ENCODE measurements at regions not wholly inside any gene's neighbourhood (a gene's known extent, or its start where the extent isn't known, plus 50 kb on each side); places are given as distances from the start of the nearest gene placed in this dataset.

DNA sequence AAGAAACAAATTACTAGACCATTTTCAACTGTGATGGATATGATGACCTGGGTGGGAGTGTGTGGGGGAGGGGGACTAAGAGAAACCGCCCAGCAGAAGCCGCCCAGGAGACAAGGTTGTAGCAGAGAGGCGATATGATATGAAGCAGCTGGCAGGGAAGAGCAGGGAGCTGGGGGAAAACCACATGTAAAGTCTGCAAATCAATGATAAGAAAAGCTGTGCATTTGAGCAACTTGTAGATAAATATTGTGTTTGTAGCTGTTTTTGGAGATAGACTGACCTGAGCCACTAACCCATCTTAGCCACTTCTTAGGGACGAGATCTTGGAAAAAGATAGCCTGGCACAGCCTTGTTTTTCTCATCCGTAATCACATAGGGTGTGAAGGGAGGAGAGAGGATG is 252.6 kb downstream of the SEC23IP start (continued):
- TF ChIP-seq, protein P1, sequence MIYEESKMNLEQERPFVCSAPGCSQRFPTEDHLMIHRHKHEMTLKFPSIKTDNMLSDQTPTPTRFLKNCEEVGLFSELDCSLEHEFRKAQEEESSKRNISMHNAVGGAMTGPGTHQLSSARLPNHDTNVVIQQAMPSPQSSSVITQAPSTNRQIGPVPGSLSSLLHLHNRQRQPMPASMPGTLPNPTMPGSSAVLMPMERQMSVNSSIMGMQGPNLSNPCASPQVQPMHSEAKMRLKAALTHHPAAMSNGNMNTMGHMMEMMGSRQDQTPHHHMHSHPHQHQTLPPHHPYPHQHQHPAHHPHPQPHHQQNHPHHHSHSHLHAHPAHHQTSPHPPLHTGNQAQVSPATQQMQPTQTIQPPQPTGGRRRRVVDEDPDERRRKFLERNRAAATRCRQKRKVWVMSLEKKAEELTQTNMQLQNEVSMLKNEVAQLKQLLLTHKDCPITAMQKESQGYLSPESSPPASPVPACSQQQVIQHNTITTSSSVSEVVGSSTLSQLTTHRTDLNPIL (CRISPR knock-in tag; IDR thresholded peaks at IDR 0.05): no peak
- no peak for TF ChIP-seq POLR2AphosphoS2 (IDR thresholded peaks at IDR 0.05; ENCODE audit: low read length)
- TF ChIP-seq KDM4B (IDR thresholded peaks at IDR 0.05; ENCODE audit: borderline replicate concordance in 2 of 2, low read depth in 1 of 2): no peak
- TF ChIP-seq, protein P2, sequence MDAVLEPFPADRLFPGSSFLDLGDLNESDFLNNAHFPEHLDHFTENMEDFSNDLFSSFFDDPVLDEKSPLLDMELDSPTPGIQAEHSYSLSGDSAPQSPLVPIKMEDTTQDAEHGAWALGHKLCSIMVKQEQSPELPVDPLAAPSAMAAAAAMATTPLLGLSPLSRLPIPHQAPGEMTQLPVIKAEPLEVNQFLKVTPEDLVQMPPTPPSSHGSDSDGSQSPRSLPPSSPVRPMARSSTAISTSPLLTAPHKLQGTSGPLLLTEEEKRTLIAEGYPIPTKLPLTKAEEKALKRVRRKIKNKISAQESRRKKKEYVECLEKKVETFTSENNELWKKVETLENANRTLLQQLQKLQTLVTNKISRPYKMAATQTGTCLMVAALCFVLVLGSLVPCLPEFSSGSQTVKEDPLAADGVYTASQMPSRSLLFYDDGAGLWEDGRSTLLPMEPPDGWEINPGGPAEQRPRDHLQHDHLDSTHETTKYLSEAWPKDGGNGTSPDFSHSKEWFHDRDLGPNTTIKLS (IDR thresholded peaks at IDR 0.05; ENCODE audit: borderline replicate concordance, low read depth): no peak
- TF ChIP-seq, protein P3, sequence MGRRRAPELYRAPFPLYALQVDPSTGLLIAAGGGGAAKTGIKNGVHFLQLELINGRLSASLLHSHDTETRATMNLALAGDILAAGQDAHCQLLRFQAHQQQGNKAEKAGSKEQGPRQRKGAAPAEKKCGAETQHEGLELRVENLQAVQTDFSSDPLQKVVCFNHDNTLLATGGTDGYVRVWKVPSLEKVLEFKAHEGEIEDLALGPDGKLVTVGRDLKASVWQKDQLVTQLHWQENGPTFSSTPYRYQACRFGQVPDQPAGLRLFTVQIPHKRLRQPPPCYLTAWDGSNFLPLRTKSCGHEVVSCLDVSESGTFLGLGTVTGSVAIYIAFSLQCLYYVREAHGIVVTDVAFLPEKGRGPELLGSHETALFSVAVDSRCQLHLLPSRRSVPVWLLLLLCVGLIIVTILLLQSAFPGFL (CRISPR knock-in tag; IDR thresholded peaks at IDR 0.05): no peak
- no peak for TF ChIP-seq THRAP3 (IDR thresholded peaks at IDR 0.05; ENCODE audit: borderline replicate concordance)
- no peak for TF ChIP-seq TSC22D4 (tag; IDR thresholded peaks at IDR 0.05)
- peak; percentile 97 for TF ChIP-seq PML (IDR thresholded peaks at IDR 0.05; ENCODE audit: low read length)
- TF ChIP-seq PTBP1 (IDR thresholded peaks at IDR 0.05; ENCODE audit: low read depth, low read length): no peak
- TF ChIP-seq, protein P4, sequence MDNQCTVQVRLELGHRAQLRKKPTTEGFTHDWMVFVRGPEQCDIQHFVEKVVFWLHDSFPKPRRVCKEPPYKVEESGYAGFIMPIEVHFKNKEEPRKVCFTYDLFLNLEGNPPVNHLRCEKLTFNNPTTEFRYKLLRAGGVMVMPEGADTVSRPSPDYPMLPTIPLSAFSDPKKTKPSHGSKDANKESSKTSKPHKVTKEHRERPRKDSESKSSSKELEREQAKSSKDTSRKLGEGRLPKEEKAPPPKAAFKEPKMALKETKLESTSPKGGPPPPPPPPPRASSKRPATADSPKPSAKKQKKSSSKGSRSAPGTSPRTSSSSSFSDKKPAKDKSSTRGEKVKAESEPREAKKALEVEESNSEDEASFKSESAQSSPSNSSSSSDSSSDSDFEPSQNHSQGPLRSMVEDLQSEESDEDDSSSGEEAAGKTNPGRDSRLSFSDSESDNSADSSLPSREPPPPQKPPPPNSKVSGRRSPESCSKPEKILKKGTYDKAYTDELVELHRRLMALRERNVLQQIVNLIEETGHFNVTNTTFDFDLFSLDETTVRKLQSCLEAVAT (IDR thresholded peaks at IDR 0.05): peak in 1 of 2 experiments; percentile 78; a peak in 2 of 4 replicates
- TF ChIP-seq ZNF217 (CRISPR knock-in tag; IDR thresholded peaks at IDR 0.05): no peak
- TF ChIP-seq, protein P5, sequence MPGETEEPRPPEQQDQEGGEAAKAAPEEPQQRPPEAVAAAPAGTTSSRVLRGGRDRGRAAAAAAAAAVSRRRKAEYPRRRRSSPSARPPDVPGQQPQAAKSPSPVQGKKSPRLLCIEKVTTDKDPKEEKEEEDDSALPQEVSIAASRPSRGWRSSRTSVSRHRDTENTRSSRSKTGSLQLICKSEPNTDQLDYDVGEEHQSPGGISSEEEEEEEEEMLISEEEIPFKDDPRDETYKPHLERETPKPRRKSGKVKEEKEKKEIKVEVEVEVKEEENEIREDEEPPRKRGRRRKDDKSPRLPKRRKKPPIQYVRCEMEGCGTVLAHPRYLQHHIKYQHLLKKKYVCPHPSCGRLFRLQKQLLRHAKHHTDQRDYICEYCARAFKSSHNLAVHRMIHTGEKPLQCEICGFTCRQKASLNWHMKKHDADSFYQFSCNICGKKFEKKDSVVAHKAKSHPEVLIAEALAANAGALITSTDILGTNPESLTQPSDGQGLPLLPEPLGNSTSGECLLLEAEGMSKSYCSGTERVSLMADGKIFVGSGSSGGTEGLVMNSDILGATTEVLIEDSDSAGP (CRISPR knock-in tag; IDR thresholded peaks at IDR 0.05): no peak
- peak; percentile 35; the same call in 1 of the 2 replicates for TF ChIP-seq JUND (IDR thresholded peaks at IDR 0.05; ENCODE audit: borderline replicate concordance, low read depth, low read length)
- TF ChIP-seq JUND (tag; IDR thresholded peaks at IDR 0.05; ENCODE audit: borderline replicate concordance, low read depth, low read length): no peak; the same call in 2 of the 3 replicates
- no peak for TF ChIP-seq ERF (CRISPR knock-in tag; IDR thresholded peaks at IDR 0.05)
- no peak for TF ChIP-seq GTF2A2 (tag; IDR thresholded peaks at IDR 0.05)
- no peak for TF ChIP-seq PCBP1 (IDR thresholded peaks at IDR 0.05; ENCODE audit: low read depth, low read length, poor library complexity, severe bottlenecking)
- TF ChIP-seq ZNF324 (CRISPR knock-in tag; IDR thresholded peaks at IDR 0.05): no peak
- no peak for TF ChIP-seq ETV5 (CRISPR knock-in tag; IDR thresholded peaks at IDR 0.05; ENCODE audit: low read depth)
- TF ChIP-seq SREBF2 (CRISPR knock-in tag; IDR thresholded peaks at IDR 0.05): no peak
- TF ChIP-seq, protein P6, sequence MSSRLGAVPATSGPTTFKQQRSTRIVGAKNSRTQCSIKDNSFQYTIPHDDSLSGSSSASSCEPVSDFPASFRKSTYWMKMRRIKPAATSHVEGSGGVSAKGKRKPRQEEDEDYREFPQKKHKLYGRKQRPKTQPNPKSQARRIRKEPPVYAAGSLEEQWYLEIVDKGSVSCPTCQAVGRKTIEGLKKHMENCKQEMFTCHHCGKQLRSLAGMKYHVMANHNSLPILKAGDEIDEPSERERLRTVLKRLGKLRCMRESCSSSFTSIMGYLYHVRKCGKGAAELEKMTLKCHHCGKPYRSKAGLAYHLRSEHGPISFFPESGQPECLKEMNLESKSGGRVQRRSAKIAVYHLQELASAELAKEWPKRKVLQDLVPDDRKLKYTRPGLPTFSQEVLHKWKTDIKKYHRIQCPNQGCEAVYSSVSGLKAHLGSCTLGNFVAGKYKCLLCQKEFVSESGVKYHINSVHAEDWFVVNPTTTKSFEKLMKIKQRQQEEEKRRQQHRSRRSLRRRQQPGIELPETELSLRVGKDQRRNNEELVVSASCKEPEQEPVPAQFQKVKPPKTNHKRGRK (tag; IDR thresholded peaks at IDR 0.05): no peak
